ENCODE measurements at regions not wholly inside any gene's neighbourhood (a gene's known extent, or its start where the extent isn't known, plus 50 kb on each side); places are given as distances from the start of the nearest gene placed in this dataset.

DNA sequence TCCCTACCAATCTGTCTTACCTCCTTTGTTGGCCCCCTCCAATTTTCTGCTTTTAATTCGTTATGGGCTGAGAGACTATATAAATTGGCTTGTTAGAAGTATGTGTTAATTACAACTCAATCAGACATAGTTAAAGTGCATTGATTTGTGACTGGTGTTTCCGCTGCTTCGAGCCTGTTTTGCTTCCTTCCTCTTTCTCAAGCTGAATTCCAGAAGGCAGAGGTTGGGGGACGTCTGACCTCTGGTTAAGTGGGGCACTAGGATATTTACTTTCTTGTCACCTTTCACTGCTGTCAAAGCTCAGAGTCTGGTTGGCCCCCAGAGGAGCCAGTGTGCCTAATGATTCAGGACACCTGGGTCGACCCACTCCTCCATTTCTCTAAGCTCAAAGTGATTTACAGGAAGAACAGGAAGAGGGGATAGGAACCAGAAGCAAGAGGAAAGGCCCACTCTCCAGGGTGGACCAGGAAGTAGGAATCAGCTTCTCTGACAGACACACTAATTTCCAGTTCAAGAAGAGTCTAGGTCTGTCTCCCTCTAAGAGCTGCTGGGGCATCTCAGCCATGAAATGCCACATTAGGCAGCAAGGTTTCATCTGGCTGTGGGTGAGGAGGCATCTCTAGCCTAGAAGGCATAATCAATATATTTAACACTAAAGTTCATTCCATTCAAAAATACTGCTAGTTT is 397.2 kb upstream of the NPVF start:
- no peak overlapping the region for H3K4me3 ChIP-seq (ENCODE audit: control insufficient read depth, low read depth, low read length)
- DNase-seq (ENCODE audit: low read depth): no peak
- TF ChIP-seq CTCF (conservative IDR thresholded peaks at IDR 0.05; ENCODE audit: control insufficient read depth, insufficient read depth, low read depth, low read length): no peak

GRCh38 chr7:25626451-25627131 is 398.3 kb upstream of the NPVF start:
- no peak for TF ChIP-seq CTCF (conservative IDR thresholded peaks at IDR 0.05; ENCODE audit: control insufficient read depth, insufficient read depth, low read depth, low read length)
- no peak for DNase-seq (ENCODE audit: low read depth)

GRCh38 chr7:25628446-25628845 is 400.2 kb upstream of the NPVF start:
- TF ChIP-seq CTCF (conservative IDR thresholded peaks at IDR 0.05; ENCODE audit: control insufficient read depth, insufficient read depth, low read depth, low read length): no peak
- no peak for DNase-seq (ENCODE audit: low read depth)
- H3K4me3 ChIP-seq (ENCODE audit: control insufficient read depth, low read depth, low read length): no peak overlapping the region

More at GRCh38 chr7:25626451-25627131, 398.3 kb upstream of the NPVF start:
- H3K4me3 ChIP-seq (ENCODE audit: control insufficient read depth, low read depth, low read length): no peak overlapping the region

GRCh38 chr7:25632616-25633015 is 404.3 kb upstream of the NPVF start:
- no peak for TF ChIP-seq CTCF (conservative IDR thresholded peaks at IDR 0.05; ENCODE audit: control insufficient read depth, insufficient read depth, low read depth, low read length)
- no peak for DNase-seq (ENCODE audit: low read depth)
- H3K4me3 ChIP-seq (ENCODE audit: control insufficient read depth, low read depth, low read length): no peak overlapping the region

GRCh38 chr7:25633426-25634036 is 405.2 kb upstream of the NPVF start:
- H3K4me3 ChIP-seq (ENCODE audit: control insufficient read depth, low read depth, low read length): no peak overlapping the region
- no peak for TF ChIP-seq CTCF (conservative IDR thresholded peaks at IDR 0.05; ENCODE audit: control insufficient read depth, insufficient read depth, low read depth, low read length)
- DNase-seq (ENCODE audit: low read depth): no peak

DNA sequence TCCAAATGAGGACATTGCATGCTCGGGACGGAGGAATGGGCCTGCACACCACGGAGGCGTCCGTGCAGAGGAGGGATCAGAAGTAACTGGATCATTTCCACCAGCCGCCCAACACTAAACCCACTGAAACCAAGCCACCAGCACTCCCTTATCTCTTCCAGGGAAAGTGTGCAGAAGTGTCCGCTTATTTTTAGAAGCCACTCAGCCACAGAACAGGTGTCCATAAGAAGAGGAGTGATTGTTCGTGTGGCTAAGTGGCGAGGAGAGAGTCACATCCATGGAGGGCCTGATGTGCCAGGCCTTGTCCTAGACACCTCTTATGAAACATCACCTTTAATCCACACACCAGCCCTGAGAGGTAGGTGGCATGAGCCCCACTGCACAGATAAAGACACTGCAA is 407.9 kb upstream of the NPVF start:
- DNase-seq (ENCODE audit: low read depth): no peak
- no peak overlapping the region for H3K4me3 ChIP-seq (ENCODE audit: control insufficient read depth, low read depth, low read length)
- TF ChIP-seq CTCF (conservative IDR thresholded peaks at IDR 0.05; ENCODE audit: control insufficient read depth, insufficient read depth, low read depth, low read length): no peak
